Inferior parietal cortex (tissue), 1 donor: ENCODE measurements at regions not wholly inside any gene's neighbourhood (a gene's known extent, or its start where the extent isn't known, plus 50 kb on each side); places are given as distances from the start of the nearest gene placed in this dataset.
"Not testable (repeated sequence)": the region's sequence is repeated elsewhere in the genome, so short reads cannot be mapped to it uniquely, and the experiment has no call there.

ENCODE experiments used
- DNase-seq: peaks from one replicate; pipeline ENCODE4 v3.0.0-alpha.2; 2016; ENCODE audit errors: extremely low spot score

DNA sequence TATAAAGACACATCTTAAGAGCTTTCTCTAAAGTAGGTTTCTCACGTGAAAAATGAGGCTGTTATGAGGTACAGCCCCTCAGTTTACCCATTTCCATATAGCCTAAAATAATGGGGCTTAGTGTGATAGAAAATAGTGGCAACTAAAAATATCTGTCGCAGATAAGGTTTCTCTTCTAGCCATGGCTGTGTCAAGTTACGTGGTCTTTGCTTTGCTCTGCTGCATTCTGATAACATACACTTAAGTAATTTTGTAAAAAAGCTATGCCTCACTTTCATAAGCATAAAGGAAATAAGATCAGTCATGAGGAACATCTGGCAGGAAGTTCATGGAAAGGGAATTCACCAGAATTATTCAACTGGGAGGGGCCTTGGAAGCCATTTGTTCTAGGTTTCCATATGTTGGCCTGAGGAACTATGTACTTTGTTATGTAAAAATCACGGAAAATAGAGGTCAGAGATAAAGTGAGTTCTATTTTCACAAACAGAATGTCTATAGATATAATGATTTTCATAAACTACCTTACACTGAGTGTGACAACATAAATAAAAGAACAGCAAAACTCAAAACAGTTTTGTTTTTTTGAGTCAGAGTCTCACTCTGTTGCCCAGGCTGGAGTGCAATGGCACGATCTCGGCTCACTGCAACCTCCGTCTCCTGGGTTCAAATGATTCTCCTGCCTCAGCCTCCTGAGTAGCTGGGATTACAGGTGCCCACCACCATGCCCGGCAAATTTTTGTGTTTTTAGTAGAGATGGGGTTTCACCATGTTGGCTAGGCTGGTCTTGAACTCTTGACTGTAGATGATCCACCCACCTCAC is 195.6 kb upstream of the KRR1 start:
- DNase-seq, result no peak

GRCh38 chr12:75705749-75706711 is 194.6 kb upstream of the KRR1 start:
- DNase-seq, result peak; percentile 8

DNA sequence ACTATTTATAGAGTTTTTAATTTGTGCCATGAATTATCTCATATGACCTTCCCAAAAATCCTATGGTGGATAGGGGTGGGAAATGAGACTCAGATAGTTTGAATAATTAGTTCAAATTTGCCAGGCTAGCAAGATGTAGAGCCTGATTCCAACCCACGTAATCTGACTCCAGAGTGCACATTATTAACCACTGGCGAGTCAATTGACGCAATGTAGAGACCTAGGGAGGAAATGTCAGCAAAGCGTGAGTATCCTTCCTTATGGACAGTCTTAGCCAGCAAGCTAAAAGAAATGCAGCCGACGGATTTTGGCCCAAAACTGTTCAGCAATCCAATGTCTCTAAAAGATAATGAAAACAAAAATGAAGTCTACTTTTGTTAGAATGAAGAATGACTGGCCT is 193.3 kb upstream of the KRR1 start:
- no peak for DNase-seq

DNA sequence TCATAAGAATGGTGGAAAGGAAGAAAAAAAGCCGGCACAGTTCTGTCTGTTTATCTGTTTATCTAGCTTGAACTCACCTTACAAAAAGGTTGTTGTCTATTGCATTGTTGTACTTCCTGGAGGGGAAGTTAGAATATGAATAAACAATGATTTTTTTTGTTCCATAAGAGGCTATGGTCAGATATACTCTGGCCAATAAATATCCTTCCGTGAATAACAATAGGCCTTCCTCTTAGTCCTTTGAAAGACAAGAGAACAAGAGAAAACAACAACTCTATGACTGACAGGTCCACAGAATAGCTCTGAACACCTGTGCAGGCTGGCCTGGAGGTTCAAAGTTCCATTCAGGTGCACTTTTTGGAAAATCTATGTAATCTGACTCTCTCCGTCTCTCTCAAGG is 192.8 kb upstream of the KRR1 start:
- DNase-seq, result no peak

GRCh38 chr12:75703131-75703530 is 191.7 kb upstream of the KRR1 start:
- DNase-seq, result no peak

- no peak for DNase-seq
These were observed 191.2 kb upstream of the KRR1 start for GRCh38 chr12:75702477-75703093.

GRCh38 chr12:75701859-75702258 is 190.4 kb upstream of the KRR1 start:
- no peak for DNase-seq

DNA sequence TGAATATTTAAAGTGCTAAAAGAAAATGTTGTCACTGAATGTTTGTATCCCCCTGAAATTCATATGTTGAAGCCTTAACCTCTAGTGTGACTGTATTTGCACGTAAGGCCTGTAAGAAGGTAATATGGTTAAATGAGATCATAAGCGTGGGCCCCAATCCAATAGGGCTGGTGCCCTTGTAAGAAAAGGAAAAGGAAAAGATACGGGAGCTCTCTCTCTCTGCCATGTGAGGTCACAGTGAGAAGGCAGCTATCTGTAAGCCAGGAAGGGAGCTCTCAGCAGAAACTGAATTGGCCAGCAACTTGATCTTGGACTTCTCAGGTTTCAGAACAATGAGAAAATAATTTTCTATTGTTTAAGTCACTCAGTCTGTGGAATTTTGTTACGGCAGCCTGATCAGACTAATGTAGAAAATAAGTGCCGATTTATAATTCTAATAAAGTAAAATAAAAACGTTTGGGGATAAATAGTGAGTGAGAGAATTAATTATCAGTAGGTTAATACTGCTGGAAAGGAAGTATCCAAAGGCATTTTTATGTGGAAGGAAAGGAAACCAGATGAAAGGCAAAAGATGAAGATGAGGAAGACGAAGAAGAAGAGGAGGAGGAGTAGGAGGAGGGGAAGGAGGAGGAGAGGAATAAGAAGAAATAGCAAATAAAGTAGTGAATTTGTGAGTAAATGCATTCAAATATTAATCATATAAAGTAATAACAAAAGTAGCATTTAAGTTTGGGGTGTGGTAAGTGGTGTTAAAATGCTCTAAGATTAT is 188.5 kb upstream of the KRR1 start:
- DNase-seq, result no peak

DNA sequence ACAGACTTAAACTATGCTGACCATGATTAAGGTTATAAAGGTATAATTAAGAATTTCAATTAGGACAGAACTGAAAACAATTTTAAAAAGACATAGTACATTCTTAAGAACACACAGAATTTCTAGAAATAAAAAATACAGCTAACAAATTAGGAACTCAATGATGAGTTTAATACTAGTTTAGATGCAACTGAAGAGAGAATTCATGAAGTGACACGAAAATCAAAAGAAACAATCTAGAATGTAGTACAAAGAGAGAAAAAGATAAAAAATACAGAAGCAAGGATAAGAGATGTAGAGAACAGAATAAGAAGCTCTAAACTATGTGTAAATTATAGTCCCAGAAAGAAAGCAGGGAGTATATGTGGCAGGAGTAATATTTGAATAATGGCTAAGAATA is 187.8 kb upstream of the KRR1 start:
- no peak for DNase-seq

DNA sequence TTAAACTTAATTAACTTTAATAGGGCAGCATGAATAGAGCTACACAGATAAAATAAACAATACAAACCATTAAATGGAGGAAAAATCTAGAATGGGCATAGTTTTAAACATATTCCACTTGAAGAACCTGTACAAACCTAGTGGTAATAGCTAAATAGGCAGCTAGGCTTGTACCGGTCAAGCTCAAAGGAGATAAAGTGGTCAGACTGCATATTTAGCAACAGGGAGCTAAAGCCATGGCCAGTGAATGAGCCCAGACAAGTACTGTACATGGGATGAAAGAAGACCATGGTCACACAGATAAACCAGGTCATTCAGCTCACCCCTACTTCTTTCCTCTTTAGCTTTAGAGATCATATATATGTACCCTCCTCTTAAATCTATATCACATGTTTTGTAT is 186.6 kb upstream of the KRR1 start:
- DNase-seq, result no peak

- no peak for DNase-seq
These were observed 184.5 kb upstream of the KRR1 start for GRCh38 chr12:75695926-75696325.

GRCh38 chr12:75694534-75695268 is 183.3 kb upstream of the KRR1 start:
- DNase-seq, result no peak

DNA sequence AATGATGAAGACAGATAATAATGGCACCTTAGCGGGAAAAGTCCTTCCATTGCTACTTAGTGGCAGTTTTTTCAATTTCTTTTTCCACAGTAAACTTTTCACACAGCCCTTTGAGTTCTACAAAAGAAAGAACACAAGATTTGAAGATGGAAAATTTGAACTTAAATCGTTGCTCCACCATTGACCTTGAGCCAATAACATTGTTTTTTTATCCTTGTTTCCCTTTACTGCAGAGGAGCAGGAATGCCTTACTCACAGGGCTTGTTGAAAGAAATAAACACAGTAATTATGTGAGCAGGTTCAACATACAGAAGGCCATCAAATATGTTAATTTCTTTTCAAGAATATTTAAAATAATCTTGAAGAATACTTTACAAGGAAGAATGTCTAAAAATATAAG is 181.5 kb upstream of the KRR1 start:
- DNase-seq, result no peak

GRCh38 chr12:75690296-75690955 is 179.0 kb upstream of the KRR1 start:
- no peak for DNase-seq

GRCh38 chr12:75686233-75686632 is 174.8 kb upstream of the KRR1 start:
- DNase-seq, result not testable (repeated sequence)

- no peak for DNase-seq
These were observed 174.3 kb upstream of the KRR1 start for GRCh38 chr12:75685617-75686225.

DNA sequence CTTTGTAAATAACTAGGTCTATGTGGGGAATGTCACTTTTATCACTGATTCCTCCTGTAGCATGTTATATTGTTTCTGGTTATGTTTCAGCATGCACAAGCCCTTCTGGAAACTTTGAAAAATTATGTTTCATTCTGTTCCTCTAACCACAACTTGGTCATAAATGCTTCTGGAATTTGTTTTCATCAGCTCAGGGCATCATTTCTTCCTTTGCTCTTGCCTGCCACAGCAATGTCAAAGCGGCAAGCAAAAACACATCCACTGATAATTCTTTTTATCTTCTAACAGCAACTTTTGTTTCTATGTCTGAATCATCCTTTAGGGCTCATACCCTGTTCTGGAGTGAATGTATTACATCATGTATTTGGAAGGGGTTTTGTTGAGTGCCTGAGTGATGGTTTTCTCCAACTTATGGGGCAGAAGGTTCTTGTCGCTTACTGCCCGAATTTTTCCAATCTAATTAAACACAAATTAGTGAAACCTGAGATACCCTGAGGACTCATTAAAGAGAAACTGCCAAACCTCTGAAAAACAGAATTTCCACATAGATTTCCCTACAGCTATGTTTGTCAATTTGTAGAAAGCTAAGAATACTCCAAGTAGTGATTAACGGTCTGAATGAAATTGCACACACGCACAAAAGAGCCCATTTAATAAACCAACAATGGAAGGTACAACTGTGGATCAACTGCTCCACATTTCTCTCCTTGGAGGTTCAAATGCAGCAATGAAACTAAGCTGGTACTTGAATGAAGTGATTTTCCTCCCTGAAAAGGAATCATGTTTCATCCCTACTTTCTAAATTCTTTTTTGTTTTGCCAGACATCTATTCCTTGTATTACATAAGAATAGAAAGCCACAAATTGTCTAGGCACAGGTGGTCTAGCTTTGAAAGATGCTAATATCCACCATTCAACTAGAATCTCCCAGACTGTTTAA is 173.5 kb upstream of the KRR1 start:
- DNase-seq, result no peak

DNA sequence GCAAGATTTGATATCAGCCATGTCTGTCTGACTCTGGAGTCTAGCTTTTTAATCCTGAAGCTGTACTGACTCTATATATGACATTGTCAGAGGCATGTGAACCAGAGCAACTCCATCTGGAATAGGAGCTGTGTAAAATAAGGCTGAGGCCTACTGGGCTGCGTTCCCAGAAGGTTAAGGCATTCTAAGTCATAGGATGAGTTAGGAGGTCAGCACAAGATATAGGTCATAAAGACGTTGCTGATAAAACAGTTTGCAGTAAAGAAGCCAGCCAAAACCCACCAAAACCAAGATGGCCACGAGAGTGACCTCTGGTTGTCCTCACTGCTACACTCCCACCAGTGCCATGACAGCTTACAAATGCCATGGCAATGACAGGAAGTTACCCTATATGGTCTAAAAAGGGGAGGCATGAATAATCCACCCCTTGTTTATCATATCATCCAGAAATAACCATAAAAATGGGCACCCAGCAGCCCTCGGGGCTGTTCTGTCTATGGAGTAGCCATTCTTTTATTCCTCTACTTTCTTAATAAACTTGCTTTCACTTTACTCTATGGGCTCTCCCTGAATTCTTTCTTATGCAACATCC is 172.7 kb upstream of the KRR1 start:
- DNase-seq, result not testable (repeated sequence)
